Right lobe of liver (tissue), 4 donors: ENCODE measurements at regions not wholly inside any gene's neighbourhood (a gene's known extent, or its start where the extent isn't known, plus 50 kb on each side); places are given as distances from the start of the nearest gene placed in this dataset.

Source experiments
- POLR2A ChIP-seq: fragments of 450-650 bp; IDR thresholded peaks from one replicate; pipeline ENCODE4 v1.6.1; 2017; ENCODE audit warnings: antibody characterized with exemption, mild to moderate bottlenecking
- TF ChIP-seq, protein P1 (sequence below), 4 donors: fragments of 200-600 bp in 3 of 4; fragments of 450-650 bp in 1 of 4; IDR thresholded peaks; one replicate each; pipeline versions ENCODE4 v1.5.1 to v1.8.0; 2016 to 2022; ENCODE audit warnings: antibody characterized with exemption in 4 of 4, mild to moderate bottlenecking in 2 of 4
- donor health status: DM: no; HTN: no; CAD: no.
- donor health status: DM: no; HTN: no; CAD: no.
- donor health status: DM: no; HTN: yes; CAD: no.

DNA sequence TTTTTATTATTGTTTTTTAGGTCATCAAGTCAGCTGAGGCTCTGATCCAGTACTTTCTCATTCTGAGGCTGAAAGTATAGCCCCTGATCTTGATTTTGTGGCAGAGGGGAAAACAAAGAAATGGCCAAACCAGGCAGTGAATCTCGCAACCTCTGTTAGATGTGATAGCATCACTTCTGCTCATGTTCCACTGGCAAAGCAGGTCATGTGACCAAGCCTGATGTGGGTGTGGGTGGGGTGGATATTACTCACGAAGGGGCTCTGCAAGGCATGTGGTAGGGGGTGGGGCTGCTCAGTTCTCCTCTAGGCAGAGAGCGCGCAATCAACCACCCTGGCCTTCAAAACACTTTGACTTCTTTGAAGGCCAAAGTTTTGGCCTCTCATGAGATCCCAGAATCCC lies 254.2 kb downstream of the MYCN start:
- TF ChIP-seq, protein P1, sequence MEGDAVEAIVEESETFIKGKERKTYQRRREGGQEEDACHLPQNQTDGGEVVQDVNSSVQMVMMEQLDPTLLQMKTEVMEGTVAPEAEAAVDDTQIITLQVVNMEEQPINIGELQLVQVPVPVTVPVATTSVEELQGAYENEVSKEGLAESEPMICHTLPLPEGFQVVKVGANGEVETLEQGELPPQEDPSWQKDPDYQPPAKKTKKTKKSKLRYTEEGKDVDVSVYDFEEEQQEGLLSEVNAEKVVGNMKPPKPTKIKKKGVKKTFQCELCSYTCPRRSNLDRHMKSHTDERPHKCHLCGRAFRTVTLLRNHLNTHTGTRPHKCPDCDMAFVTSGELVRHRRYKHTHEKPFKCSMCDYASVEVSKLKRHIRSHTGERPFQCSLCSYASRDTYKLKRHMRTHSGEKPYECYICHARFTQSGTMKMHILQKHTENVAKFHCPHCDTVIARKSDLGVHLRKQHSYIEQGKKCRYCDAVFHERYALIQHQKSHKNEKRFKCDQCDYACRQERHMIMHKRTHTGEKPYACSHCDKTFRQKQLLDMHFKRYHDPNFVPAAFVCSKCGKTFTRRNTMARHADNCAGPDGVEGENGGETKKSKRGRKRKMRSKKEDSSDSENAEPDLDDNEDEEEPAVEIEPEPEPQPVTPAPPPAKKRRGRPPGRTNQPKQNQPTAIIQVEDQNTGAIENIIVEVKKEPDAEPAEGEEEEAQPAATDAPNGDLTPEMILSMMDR (IDR thresholded peaks at IDR 0.05) = no peak
- no peak for TF ChIP-seq POLR2A
